Activated CD4-positive, alpha-beta T cell treated with anti-CD3 and anti-CD28 coated beads, Interleukin-2, amount 10 ng/mL, durations not matched to agents 24 days and 14 days (primary cell): ENCODE measurements at regions not wholly inside any gene's neighbourhood (a gene's known extent, or its start where the extent isn't known, plus 50 kb on each side); places are given as distances from the start of the nearest gene placed in this dataset.

Experiments
- DNase-seq: peaks from one replicate; pipeline ENCODE4 v3.0.0; 2022
- H3K27ac Mint-ChIP-seq: one replicate; pipeline ENCODE4 v1.8.0; 2022; ENCODE audit warnings: mild to moderate bottlenecking, mixed read lengths
- H3K27me3 Mint-ChIP-seq: one replicate; pipeline ENCODE4 v1.8.0; 2022; ENCODE audit warnings: mixed read lengths
- H3K36me3 Mint-ChIP-seq: one replicate; pipeline ENCODE4 v1.8.0; 2022; ENCODE audit warnings: low read depth, mild to moderate bottlenecking, mixed read lengths
- H3K4me1 Mint-ChIP-seq: one replicate; pipeline ENCODE4 v1.8.0; 2021; ENCODE audit warnings: mixed read lengths
- H3K4me3 Mint-ChIP-seq: one replicate; pipeline ENCODE4 v1.8.0; 2022; ENCODE audit warnings: mild to moderate bottlenecking, moderate library complexity, mixed read lengths
- H3K9me3 Mint-ChIP-seq: one replicate; pipeline ENCODE4 v1.8.0; 2021; ENCODE audit warnings: mixed read lengths
- intact Hi-C: fragments of 100-400 bp; cut with micrococcal nuclease; formaldehyde crosslinking; loops from one replicate; pipeline ENCODE4 v1.15.1; 2023

- intact Hi-C loops = no loop called here
- no peak for DNase-seq
- Mint-ChIP-seq H3K36me3 (no peaks in the 10 kb centered on the region), H3K4me1 (no peaks in the 10 kb centered on the region), H3K27me3 (no peaks in the 10 kb centered on the region), H3K4me3 (no peak overlapping the region), H3K9me3 (no peaks in the 10 kb centered on the region), H3K27ac (no peak overlapping the region)
Observed at GRCh38 chr11:28657378-28658030, 549.3 kb downstream of the METTL15 start.

- Mint-ChIP-seq H3K36me3 (no peaks in the 10 kb centered on the region), H3K27ac (no peak overlapping the region), H3K9me3 (no peaks in the 10 kb centered on the region), H3K27me3 (no peaks in the 10 kb centered on the region), H3K4me1 (no peaks in the 10 kb centered on the region), H3K4me3 (no peak overlapping the region)
- intact Hi-C loops = no loop called here
- no peak for DNase-seq
Observed at GRCh38 chr11:28654191-28654590, 546.0 kb downstream of the METTL15 start.

DNA sequence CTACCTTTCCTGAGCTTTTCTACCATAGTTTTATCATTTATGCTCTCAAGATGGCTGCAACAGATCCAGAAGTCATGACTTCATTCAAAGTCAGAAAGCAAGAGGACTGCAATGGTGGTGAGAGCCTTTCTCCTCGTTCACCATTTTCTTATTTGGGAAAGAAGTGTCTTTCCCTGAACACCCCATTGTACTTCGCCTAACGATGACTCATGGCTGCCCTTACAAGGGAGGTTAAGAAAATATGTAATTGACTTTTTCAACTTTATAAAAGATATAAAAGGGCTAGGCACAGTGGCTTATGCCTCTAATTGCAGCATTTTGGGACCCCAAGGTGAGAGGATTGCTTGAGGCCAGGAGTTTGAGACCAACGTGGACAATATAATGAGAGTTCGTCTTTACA lies 541.7 kb downstream of the METTL15 start:
- Mint-ChIP-seq H3K4me1 (no peaks in the 10 kb centered on the region), H3K9me3 (peaks cover 7% of the 10 kb centered on the region), H3K4me3 (no peak overlapping the region), H3K36me3 (no peaks in the 10 kb centered on the region), H3K27me3 (no peaks in the 10 kb centered on the region), H3K27ac (no peak overlapping the region)
- no peak for DNase-seq
- intact Hi-C loops = no loop called here

DNA sequence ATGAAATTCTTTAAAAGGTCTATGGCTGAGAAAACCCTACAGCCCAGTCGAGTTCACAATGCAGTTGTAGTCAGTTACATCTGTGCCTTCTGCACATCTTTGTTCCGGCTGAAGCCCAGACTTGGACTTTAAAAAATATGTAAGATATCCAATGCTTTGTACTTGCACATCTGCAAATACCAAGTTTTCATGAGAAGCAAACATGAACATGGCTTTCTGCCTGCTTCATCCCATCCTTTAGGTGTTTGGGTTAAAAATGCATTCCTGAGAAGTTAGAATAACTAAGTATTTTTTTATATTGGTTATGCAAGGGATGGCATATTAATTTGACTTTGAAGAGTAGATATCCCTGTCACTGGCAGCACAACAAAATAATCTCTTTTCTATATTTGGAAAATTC lies 528.4 kb downstream of the METTL15 start:
- no peaks in the 10 kb centered on the region for H3K36me3 Mint-ChIP-seq
- no peaks in the 10 kb centered on the region for H3K4me1 Mint-ChIP-seq
- no peak overlapping the region for H3K4me3 Mint-ChIP-seq
- H3K27ac Mint-ChIP-seq = no peak overlapping the region
- no peak for DNase-seq
- intact Hi-C loops = no loop called here
- no peaks in the 10 kb centered on the region for H3K27me3 Mint-ChIP-seq
- no peaks in the 10 kb centered on the region for H3K9me3 Mint-ChIP-seq

- intact Hi-C loops = no loop called here
- DNase-seq = no peak
- no peaks in the 10 kb centered on the region for H3K9me3 Mint-ChIP-seq
- no peaks in the 10 kb centered on the region for H3K4me1 Mint-ChIP-seq
- no peaks in the 10 kb centered on the region for H3K27me3 Mint-ChIP-seq
- no peaks in the 10 kb centered on the region for H3K36me3 Mint-ChIP-seq
- no peak overlapping the region for H3K27ac Mint-ChIP-seq
- no peak overlapping the region for H3K4me3 Mint-ChIP-seq
Observed at GRCh38 chr11:28636033-28636432, 527.8 kb downstream of the METTL15 start.

DNA sequence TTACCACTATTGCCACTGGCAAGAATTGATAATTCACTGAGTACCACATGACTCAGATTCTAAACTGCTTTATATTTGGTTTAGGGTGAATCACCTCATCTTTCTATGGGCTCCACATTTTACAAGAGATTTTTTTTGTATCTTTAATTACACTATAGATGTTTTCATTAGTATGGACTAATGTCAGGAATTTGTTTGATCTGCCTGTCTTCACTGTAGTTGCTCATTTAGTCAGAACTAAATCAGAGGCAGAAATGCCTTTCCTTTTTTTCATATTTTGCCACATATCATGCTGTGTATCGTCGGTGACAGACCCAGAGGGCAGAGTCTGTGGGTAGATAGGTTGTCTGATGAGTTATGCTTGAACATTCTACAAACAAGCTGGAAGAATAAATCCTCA lies 524.1 kb downstream of the METTL15 start:
- H3K27me3 Mint-ChIP-seq = no peaks in the 10 kb centered on the region
- H3K9me3 Mint-ChIP-seq = no peaks in the 10 kb centered on the region
- no peaks in the 10 kb centered on the region for H3K4me1 Mint-ChIP-seq
- intact Hi-C loops = no loop called here
- no peak for DNase-seq
- H3K27ac Mint-ChIP-seq = no peak overlapping the region
- H3K4me3 Mint-ChIP-seq = no peak overlapping the region
- H3K36me3 Mint-ChIP-seq = no peaks in the 10 kb centered on the region

DNA sequence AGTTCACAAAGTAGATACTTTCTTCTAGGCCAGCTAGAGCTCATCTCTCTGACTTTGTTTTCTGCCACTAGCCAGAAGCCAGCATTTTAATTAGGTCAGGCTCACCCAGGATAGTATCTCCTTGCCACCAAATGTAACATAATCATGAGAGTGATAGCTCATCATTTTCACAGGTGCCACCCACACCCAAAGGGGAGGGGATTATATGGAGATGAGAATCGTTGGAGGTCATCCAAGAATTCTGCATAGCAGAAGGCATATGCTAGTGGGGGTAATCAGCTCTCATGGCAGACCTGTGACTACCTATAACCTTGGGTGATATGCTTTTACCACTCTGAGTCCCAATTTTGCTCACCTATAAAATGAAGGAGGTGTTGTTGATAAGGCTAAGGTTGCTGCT lies 523.0 kb downstream of the METTL15 start:
- Mint-ChIP-seq H3K9me3 (no peaks in the 10 kb centered on the region), H3K27ac (no peak overlapping the region), H3K4me3 (no peak overlapping the region), H3K4me1 (no peaks in the 10 kb centered on the region), H3K36me3 (no peaks in the 10 kb centered on the region), H3K27me3 (no peaks in the 10 kb centered on the region)
- DNase-seq = no peak
- intact Hi-C loops = no loop called here

GRCh38 chr11:28629235-28629634 lies 521.0 kb downstream of the METTL15 start:
- Mint-ChIP-seq H3K4me3 (no peak overlapping the region), H3K27ac (no peak overlapping the region), H3K36me3 (no peaks in the 10 kb centered on the region), H3K27me3 (no peaks in the 10 kb centered on the region), H3K4me1 (no peaks in the 10 kb centered on the region), H3K9me3 (peaks cover under 1% of the 10 kb centered on the region)
- no peak for DNase-seq
- intact Hi-C loops = no loop called here

DNA sequence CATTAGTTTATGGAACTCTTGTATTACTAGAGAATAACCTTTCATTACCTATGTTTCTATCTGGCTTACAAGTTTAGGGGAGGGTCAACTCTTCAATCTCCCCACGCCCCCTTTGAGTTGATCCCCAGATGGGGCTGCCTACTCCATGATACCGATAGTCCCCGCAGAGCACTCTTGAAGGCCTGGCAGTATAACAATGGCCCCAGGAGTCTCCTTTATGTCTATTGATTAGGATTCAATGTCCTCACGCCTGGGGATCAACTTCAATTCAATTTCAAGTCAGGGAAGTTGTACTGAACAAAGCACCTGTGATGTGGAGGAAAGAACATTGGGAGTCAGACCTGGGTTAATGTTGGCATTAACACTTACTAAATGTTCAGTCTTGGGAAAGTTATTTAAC lies 520.2 kb downstream of the METTL15 start:
- no peak overlapping the region for H3K27ac Mint-ChIP-seq
- H3K36me3 Mint-ChIP-seq = no peaks in the 10 kb centered on the region
- no peaks in the 10 kb centered on the region for H3K27me3 Mint-ChIP-seq
- peaks cover 3% of the 10 kb centered on the region for H3K9me3 Mint-ChIP-seq
- no peaks in the 10 kb centered on the region for H3K4me1 Mint-ChIP-seq
- intact Hi-C loops = no loop called here
- DNase-seq = no peak
- no peak overlapping the region for H3K4me3 Mint-ChIP-seq

DNA sequence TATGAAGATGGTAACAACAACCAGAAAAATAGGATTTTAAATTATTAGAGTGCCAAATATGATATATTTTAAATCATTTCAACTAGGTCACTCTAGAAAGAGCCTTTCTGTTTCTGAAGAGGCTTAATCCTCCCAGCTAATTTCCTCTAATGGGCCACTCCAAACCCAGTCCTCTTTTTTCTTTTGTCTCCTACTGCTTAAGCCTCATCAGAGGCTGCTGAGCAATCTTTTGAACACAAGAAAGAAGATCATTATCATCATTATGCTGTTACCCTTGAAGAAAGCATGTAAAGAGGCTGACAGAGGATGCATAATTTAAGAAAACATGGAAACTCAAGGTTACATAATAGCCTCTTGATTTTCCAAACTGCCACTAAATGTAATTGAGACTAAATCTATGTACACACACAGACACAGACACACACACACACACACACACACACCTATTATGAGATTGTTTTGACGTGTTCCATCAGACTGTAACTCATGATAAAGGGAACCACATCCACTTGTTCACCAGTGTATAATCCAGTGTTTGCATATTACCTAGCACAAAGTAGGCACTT lies 519.6 kb downstream of the METTL15 start:
- Mint-ChIP-seq H3K27me3 (no peaks in the 10 kb centered on the region), H3K36me3 (no peaks in the 10 kb centered on the region), H3K9me3 (peaks cover 3% of the 10 kb centered on the region), H3K27ac (no peak overlapping the region), H3K4me3 (no peak overlapping the region), H3K4me1 (no peaks in the 10 kb centered on the region)
- intact Hi-C loops = no loop called here
- no peak for DNase-seq

GRCh38 chr11:28625532-28625931 lies 517.3 kb downstream of the METTL15 start:
- DNase-seq = no peak
- H3K36me3 Mint-ChIP-seq = no peaks in the 10 kb centered on the region
- H3K27me3 Mint-ChIP-seq = no peaks in the 10 kb centered on the region
- H3K4me1 Mint-ChIP-seq = no peaks in the 10 kb centered on the region
- peaks cover 3% of the 10 kb centered on the region for H3K9me3 Mint-ChIP-seq
- no peak overlapping the region for H3K4me3 Mint-ChIP-seq
- H3K27ac Mint-ChIP-seq = no peak overlapping the region
- intact Hi-C loops = no loop called here

DNA sequence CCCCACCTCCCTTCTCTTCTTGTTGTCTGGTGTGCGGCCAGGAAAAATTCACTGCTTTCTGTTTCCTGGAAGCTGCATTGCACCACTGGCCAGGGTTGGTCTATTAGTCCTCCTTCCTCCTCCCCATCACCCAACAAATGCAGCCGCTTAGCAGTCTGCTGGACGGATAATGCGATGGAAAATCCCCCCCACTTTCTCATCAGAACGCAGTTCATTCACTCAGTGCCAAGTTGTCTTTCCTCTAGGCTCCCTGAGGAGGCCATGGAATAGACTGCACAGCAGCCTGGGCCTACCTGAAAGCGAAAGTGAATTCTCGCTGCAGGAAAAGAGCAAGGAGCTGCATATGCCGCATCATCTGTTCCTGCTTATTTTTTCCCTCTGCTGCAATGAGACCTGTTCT lies 513.6 kb downstream of the METTL15 start:
- intact Hi-C loops = no loop called here
- no peaks in the 10 kb centered on the region for H3K36me3 Mint-ChIP-seq
- H3K9me3 Mint-ChIP-seq = peaks cover 3% of the 10 kb centered on the region
- DNase-seq = no peak
- no peak overlapping the region for H3K27ac Mint-ChIP-seq
- no peaks in the 10 kb centered on the region for H3K27me3 Mint-ChIP-seq
- no peak overlapping the region for H3K4me3 Mint-ChIP-seq
- no peaks in the 10 kb centered on the region for H3K4me1 Mint-ChIP-seq

GRCh38 chr11:28619846-28620540 lies 511.8 kb downstream of the METTL15 start:
- no peak for DNase-seq
- H3K4me1 Mint-ChIP-seq = no peaks in the 10 kb centered on the region
- H3K27ac Mint-ChIP-seq = no peak overlapping the region
- no peak overlapping the region for H3K4me3 Mint-ChIP-seq
- intact Hi-C loops = no loop called here
- H3K36me3 Mint-ChIP-seq = no peaks in the 10 kb centered on the region
- H3K9me3 Mint-ChIP-seq = peaks cover 3% of the 10 kb centered on the region
- H3K27me3 Mint-ChIP-seq = no peaks in the 10 kb centered on the region

- Mint-ChIP-seq H3K27ac (no peak overlapping the region), H3K36me3 (no peaks in the 10 kb centered on the region), H3K4me1 (no peaks in the 10 kb centered on the region), H3K4me3 (no peak overlapping the region), H3K27me3 (no peaks in the 10 kb centered on the region), H3K9me3 (no peaks in the 10 kb centered on the region)
- DNase-seq = no peak
- intact Hi-C loops = no loop called here
Observed at GRCh38 chr11:28618416-28618815, 510.2 kb downstream of the METTL15 start.
